Endothelial cell of umbilical vein (primary cell): ENCODE measurements at regions not wholly inside any gene's neighbourhood (a gene's known extent, or its start where the extent isn't known, plus 50 kb on each side); places are given as distances from the start of the nearest gene placed in this dataset.

Experiments
- BruUV-seq: library from RNA; stranded (reverse); fragments of 400-500 nt; replicated peaks from 2 replicates; lab custom pipeline; 2021; lab: Mats Ljungman, UMichigan
- CTCF ChIA-PET: fragments of 300-600, 350-600 bp; sonication (Branson Sonifier 250); formaldehyde crosslinking; loops from one replicate; lab custom pipeline; 2021; ENCODE audit warnings: antibody characterized with exemption, inconsistent platforms; lab: Charles Lee
- POLR2A ChIA-PET: fragments of 300-600, 350-600 bp; sonication (Branson Sonifier 250); formaldehyde crosslinking; loops from one replicate; lab custom pipeline; 2021; ENCODE audit warnings: antibody characterized with exemption, inconsistent platforms; lab: Charles Lee
- DNase-seq: peaks from one replicate; pipeline ENCODE4 v3.0.0-alpha.2; 2011; ENCODE audit warnings: low read depth, low spot score
- FAIRE-seq: peaks from 2 replicates; lab custom pipeline; 2011; peaks lifted over from hg19 to GRCh38; lab: Jason Lieb, UNC
- H2AFZ ChIP-seq: 2 replicates; pipeline ENCODE4 v1.6.0; 2012; ENCODE audit warnings: low read depth, low read length, control low read depth, inconsistent platforms
- H3K27ac ChIP-seq: 2 replicates; pipeline ENCODE4 v1.5.1; 2011; ENCODE audit warnings: low read depth, mild to moderate bottlenecking, control low read depth, low read length, moderate library complexity; ENCODE audit not compliant: insufficient read depth
- H3K27me3 ChIP-seq, 2 experiments: 2 replicates each; pipeline versions ENCODE4 v1.6.0 to v1.6.1; 2011; ENCODE audit warnings: low read length in 2 of 2, mixed read lengths in 1 of 2; ENCODE audit not compliant: control insufficient read depth in 2 of 2, insufficient read depth in 2 of 2
- H3K36me3 ChIP-seq, 2 experiments: 2 replicates in 1 of 2; 3 replicates in 1 of 2; pipeline ENCODE4 v1.5.1; 2011; ENCODE audit warnings: low read length in 2 of 2, mild to moderate bottlenecking in 1 of 2, moderate library complexity in 1 of 2; ENCODE audit not compliant: control insufficient read depth in 2 of 2, insufficient read depth in 2 of 2; ENCODE audit errors: extremely low read depth in 1 of 2
- H3K4me1 ChIP-seq: 3 replicates; pipeline ENCODE4 v1.5.1; 2011; ENCODE audit warnings: mild to moderate bottlenecking, low read length; ENCODE audit not compliant: control insufficient read depth, insufficient read depth; ENCODE audit errors: extremely low read depth
- H3K4me2 ChIP-seq: 2 replicates; pipeline ENCODE4 v1.6.1; 2011; ENCODE audit warnings: low read length, control low read depth, mixed read lengths; ENCODE audit not compliant: insufficient read depth
- H3K4me3 ChIP-seq, 3 experiments: fragments of 200-600 bp in 1 of 3; sonication (generic), shearing (Covaris generic) in 1 of 3; replicated peaks in 1 of 3; 2 replicates each; pipeline ENCODE4 v1.5.1; 2011 to 2016; ENCODE audit warnings: control low read depth in 3 of 3, low read length in 3 of 3, mild to moderate bottlenecking in 2 of 3, inconsistent platforms in 1 of 3, low read depth in 1 of 3, moderate library complexity in 1 of 3; ENCODE audit not compliant: insufficient read depth in 1 of 3
- H3K79me2 ChIP-seq: 2 replicates; pipeline ENCODE4 v1.6.0; 2012; ENCODE audit warnings: low read length, inconsistent platforms; ENCODE audit not compliant: control insufficient read depth, insufficient read depth
- H3K9ac ChIP-seq: replicated peaks from 2 replicates; pipeline ENCODE3; 2011; ENCODE audit warnings: low read length, control low read depth; ENCODE audit not compliant: insufficient read depth; ENCODE audit errors: extremely low read depth
- H3K9me1 ChIP-seq: replicated peaks from 3 replicates; pipeline ENCODE4 v1.6.0; 2011; ENCODE audit warnings: mild to moderate bottlenecking, low read length; ENCODE audit not compliant: control insufficient read depth, insufficient read depth; ENCODE audit errors: extremely low read depth
- H3K9me3 ChIP-seq: replicated peaks from 2 replicates; pipeline ENCODE4 v1.5.1; 2012; ENCODE audit warnings: low read length, inconsistent platforms; ENCODE audit not compliant: control insufficient read depth, insufficient read depth
- H4K20me1 ChIP-seq: replicated peaks from 2 replicates; pipeline ENCODE3; 2011; ENCODE audit warnings: mild to moderate bottlenecking, low read length; ENCODE audit not compliant: control insufficient read depth, insufficient read depth; ENCODE audit errors: extremely low read depth
- CTCF ChIP-seq, 2 donors: IDR thresholded peaks; 1 replicate in 1 of 2; 2 replicates in 1 of 2; pipeline ENCODE4 v1.5.1; 2011; ENCODE audit warnings: low read length in 2 of 2, mild to moderate bottlenecking in 2 of 2, moderate library complexity in 2 of 2, control low read depth in 1 of 2, inconsistent platforms in 1 of 2, low read depth in 1 of 2; ENCODE audit not compliant: insufficient read depth in 1 of 2; ENCODE audit errors: extremely low read depth in 1 of 2
- EZH2 ChIP-seq: IDR thresholded peaks from 2 replicates; pipeline ENCODE4 v1.6.1; 2012; ENCODE audit warnings: borderline replicate concordance, low read depth, mild to moderate bottlenecking, moderate library complexity, low read length, inconsistent platforms; ENCODE audit not compliant: severe bottlenecking
- FOS ChIP-seq: IDR thresholded peaks from 2 replicates; pipeline ENCODE4 v1.6.1; 2011; ENCODE audit warnings: mild to moderate bottlenecking, low read length, moderate library complexity, borderline replicate concordance; ENCODE audit not compliant: insufficient read depth
- GATA2 ChIP-seq: IDR thresholded peaks from 2 replicates; pipeline ENCODE4 v1.7.0; 2011; ENCODE audit warnings: low read depth, mild to moderate bottlenecking, moderate library complexity, mixed read lengths, low read length; ENCODE audit not compliant: insufficient read length, insufficient read depth
- JUN ChIP-seq: IDR thresholded peaks from 2 replicates; pipeline ENCODE4 v1.6.1; 2011; ENCODE audit warnings: borderline replicate concordance, low read depth; ENCODE audit not compliant: insufficient read length, insufficient read depth
- MAX ChIP-seq: IDR thresholded peaks from 2 replicates; pipeline ENCODE4 v1.6.1; 2011; ENCODE audit not compliant: insufficient read depth, insufficient read length
- MYC ChIP-seq: IDR thresholded peaks from one replicate; pipeline ENCODE4 v1.6.1; 2011; ENCODE audit warnings: mild to moderate bottlenecking, low read depth, low read length
- POLR2A ChIP-seq: IDR thresholded peaks from 2 replicates; pipeline ENCODE4 v1.6.1; 2012; ENCODE audit warnings: low read depth, mild to moderate bottlenecking, control low read depth, low read length
- POLR2AphosphoS5 ChIP-seq: IDR thresholded peaks from 2 replicates; pipeline ENCODE4 v1.6.1; 2012; ENCODE audit warnings: low read depth, mild to moderate bottlenecking, control low read depth, low read length, moderate library complexity; ENCODE audit not compliant: insufficient read depth
- dilution Hi-C: fragments of 300-500 bp; cut with MboI; formaldehyde crosslinking; loops from one replicate; pipeline ENCODE4 v1.15.0; 2019; ENCODE audit warnings: low sequenced_read_pairs; ENCODE audit not compliant: extremely low pct_ligation_motif_present
- intact Hi-C: fragments of 100-400 bp; cut with micrococcal nuclease; formaldehyde crosslinking; loops from one replicate; pipeline ENCODE4 v1.10.0; 2022

GRCh38 chr4:136893573-136893972 lies 638.7 kb downstream of the PCDH18 start:
- no peak overlapping the region for H3K9ac ChIP-seq
- no peak overlapping the region for H3K4me3 ChIP-seq
- intact Hi-C loops = no loop called here
- H3K9me1 ChIP-seq = no peaks in the 10 kb centered on the region
- DNase-seq (no peak), FAIRE-seq (no peak)
- ChIA-PET CTCF (interaction anchor here (0.7 kb wide), 3 partner anchors 504 to 1475 kb away, joined by 3 read pairs; no protein-coding TSS in a partner anchor), POLR2A (no interaction called here)
- no peaks in the 10 kb centered on the region for H3K9me3 ChIP-seq
- no peaks in the 10 kb centered on the region for H3K79me2 ChIP-seq
- H3K27ac ChIP-seq = no peak overlapping the region
- no peaks in the 10 kb centered on the region for H3K36me3 ChIP-seq
- H3K4me2 ChIP-seq = no peak overlapping the region
- H3K27me3 ChIP-seq = no peaks in the 10 kb centered on the region
- dilution Hi-C loops = no loop called here
- TF ChIP-seq CTCF (IDR thresholded peaks at IDR 0.05; ENCODE audit: extremely low read depth in 1 of 2, insufficient read depth in 1 of 2, low read depth in 1 of 2, low read length in 2 of 2) (no peak), EZH2 (no peak), MYC (no peak), GATA2 (no peak), POLR2A (no peak), MAX (no peak), POLR2AphosphoS5 (no peak), JUN (no peak), FOS (no peak)
- H3K4me1 ChIP-seq = no peaks in the 10 kb centered on the region
- H4K20me1 ChIP-seq = no peaks in the 10 kb centered on the region
- BruUV-seq = no TSS peak
- H2AFZ ChIP-seq = no peak overlapping the region
